Limb (tissue), 2 donors: ENCODE measurements at regions not wholly inside any gene's neighbourhood (a gene's known extent, or its start where the extent isn't known, plus 50 kb on each side); places are given as distances from the start of the nearest gene placed in this dataset.
"Not testable (repeated sequence)": the region's sequence is repeated elsewhere in the genome, so short reads cannot be mapped to it uniquely, and the experiment has no call there.

Experiments used
- DNase-seq, 2 donors: peaks; one replicate each; pipeline ENCODE4 v3.0.0-alpha.2; 2016; ENCODE audit errors: extremely low spot score in 2 of 2

- not testable (repeated sequence) for DNase-seq
These were observed 763.3 kb downstream of the SPATA31A7 start for GRCh38 chr9:61953108-61953507.

DNA sequence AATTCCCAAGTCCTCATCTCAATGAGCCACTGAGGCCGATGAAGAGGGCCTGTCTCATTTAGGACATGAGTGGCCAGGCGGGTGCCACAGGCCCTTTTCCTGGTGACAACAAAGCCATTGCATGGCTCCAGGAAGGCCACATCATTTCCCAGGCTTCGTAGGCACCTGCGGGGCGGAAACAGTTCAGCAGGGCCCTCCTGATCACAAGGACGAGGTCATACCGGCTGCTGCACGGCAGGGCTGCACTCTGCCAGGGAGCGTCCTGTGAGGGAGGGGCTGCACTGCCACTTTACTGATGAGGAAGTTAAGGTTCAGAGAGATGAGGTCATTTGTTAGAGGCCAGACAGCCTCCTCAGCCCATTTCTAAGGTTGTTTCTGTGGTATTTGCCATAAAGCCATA lies 781.8 kb downstream of the SPATA31A7 start:
- not testable (repeated sequence) for DNase-seq

GRCh38 chr9:61974501-61974900 lies 784.7 kb downstream of the SPATA31A7 start:
- DNase-seq, result peak in 1 of 2 donors; percentile 1

DNA sequence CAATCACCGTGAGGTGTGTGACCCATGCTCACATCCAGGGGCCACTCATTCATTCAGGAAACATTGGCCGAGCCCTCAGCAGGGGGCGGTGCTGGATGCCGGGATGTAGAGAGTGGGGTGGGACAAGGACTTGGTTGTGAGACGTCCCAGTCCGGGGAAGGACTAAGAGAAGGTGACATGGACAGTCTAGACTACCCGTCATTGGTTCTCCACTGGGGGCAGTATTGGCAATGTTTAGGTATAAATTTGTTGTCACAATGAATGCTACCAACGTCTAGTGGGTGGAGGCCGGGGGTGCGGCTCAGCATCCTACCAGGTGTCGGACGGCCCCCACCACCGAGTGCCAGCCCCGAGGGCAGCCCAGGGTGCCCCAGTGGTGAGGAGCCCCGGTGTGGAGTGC lies 786.5 kb downstream of the SPATA31A7 start:
- DNase-seq, result not testable (repeated sequence)

GRCh38 chr9:61982727-61983126 lies 792.9 kb downstream of the SPATA31A7 start:
- DNase-seq, result peak in 1 of 2 donors; percentile 14

GRCh38 chr9:61983441-61983840 lies 793.6 kb downstream of the SPATA31A7 start:
- DNase-seq, result not testable (repeated sequence)

- peak in 1 of 2 donors; percentile 20 for DNase-seq
These were observed 794.1 kb downstream of the SPATA31A7 start for GRCh38 chr9:61983954-61984353.

- DNase-seq, result not testable (repeated sequence)
These were observed 794.7 kb downstream of the SPATA31A7 start for GRCh38 chr9:61984513-61984912.

GRCh38 chr9:61992110-61992509 lies 802.3 kb downstream of the SPATA31A7 start:
- DNase-seq, result not testable (repeated sequence)

DNA sequence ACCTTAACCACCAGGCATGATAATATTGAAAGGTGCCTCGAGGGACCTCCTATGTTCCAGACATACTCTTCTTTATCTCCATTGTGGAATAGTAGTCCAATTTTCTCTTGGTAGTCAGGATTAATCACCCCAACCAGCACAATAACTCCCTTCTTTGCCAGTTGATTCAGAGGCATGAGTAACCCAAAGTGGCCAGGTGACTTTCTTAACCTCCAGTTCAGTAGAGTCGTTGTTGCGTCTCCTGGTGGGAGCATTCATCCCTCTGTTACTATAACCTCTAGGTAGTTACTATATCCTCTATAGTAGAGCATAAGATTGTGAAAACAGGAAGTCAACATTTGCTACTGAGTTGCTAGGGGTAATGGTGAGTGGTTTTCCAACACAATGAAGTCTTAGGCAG lies 842.6 kb downstream of the SPATA31A7 start:
- DNase-seq, result not testable (repeated sequence)

DNA sequence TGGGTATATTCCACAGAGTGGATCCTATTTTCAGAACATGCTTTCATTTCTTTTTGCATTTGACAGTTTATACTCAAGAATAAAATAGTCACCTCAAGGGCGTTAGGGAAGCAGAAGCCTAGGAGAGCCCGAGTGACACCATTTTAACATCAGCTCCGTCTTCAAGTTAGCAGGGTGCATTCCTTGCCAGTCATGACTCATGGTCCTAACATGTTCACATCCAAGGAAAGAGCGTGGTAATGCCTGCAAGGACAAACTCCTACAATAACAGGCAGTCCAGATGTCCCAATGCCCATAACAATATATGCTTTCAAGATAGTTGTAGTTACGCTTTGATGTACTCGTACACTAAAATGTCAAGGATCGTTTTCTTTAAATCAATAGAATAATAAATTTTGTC lies 848.4 kb downstream of the SPATA31A7 start:
- not testable (repeated sequence) for DNase-seq

DNA sequence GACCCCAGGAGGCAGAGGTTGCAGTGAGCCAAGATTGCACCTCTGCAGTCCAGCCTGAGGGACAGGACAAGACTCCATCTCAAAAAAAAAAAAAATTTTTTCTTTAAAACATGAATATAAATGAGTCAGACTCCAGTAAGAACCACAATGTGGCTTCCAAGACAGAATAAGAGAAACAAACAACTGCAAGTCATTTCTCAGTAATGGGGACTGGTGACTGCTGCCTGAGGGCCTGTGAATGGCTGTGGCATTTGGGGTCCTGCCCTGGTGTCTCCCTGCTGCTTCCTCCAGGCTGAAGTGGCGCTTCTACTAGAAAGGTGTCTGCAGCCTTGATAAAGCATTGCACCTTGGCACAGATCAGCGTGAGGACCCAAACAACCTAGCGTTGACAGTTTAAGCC lies 868.3 kb downstream of the SPATA31A7 start:
- DNase-seq, result not testable (repeated sequence)

GRCh38 chr9:62071043-62071442 lies 881.2 kb downstream of the SPATA31A7 start:
- not testable (repeated sequence) for DNase-seq

DNA sequence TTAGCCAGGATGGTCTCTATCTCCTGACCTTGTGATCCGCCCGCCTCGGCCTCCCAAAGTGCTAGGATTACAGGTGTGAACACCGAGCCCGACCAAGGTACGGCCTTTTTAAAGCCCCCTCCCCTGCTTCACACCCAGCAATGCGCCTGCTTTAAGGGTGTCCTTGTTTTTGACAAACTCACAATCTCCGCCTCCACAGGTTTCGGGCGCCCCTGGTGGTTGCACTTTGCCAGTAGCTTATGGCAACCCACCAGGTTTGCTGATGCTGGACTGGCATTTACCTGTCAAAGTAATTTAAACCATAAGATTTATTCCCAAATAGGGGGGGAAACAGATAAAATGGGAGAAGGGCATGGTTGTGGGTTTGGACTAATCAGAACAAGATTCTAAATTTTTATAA lies 883.6 kb downstream of the SPATA31A7 start:
- not testable (repeated sequence) for DNase-seq

DNA sequence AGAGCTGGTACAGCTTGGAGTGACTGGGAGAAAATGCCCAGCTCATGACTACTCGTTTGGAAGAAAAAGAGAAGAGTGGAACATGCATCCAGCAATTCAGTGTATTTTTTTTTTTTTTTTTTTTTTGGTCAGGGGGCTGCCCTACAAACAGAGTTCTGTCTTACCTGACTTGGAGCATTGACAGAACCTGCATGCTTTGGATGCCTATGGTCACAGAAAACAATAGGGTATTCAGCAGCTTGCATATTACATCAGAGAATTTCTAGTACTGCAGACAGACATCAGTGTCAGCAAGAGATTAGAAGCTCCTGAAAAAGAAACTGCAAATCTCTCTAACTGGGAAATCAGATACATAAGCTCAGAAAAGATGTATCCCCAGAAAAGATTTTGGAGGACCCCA lies 894.4 kb downstream of the SPATA31A7 start:
- not testable (repeated sequence) for DNase-seq

DNA sequence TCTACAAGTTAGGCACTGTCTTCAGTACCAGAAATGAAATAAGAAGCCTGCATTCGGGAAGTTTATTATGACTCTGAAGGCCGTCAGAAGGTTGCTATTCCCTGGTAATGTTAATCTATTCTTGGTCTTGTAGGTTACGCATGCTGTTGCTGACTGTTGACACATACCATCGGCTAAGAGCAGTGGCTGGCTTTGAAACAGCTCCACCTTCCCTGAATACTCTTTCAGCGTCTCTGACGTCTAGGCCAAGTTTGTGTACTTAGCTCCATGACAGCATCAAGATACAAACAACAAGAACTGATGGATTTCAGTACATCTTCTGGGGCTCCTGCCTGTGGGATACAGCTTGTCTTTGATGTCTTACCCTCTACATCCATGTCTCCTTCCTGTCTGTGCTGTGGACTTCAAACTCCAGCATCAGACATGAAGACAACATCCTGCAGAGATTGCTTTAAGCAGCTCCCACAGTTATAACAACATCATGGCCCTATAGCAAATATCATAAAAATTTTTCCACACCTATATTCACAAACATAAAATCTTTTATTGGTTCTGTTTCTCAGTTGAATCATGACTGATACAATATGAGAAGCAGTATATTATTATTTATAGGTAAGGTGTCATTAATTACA lies 906.0 kb downstream of the SPATA31A7 start:
- DNase-seq, result not testable (repeated sequence)

DNA sequence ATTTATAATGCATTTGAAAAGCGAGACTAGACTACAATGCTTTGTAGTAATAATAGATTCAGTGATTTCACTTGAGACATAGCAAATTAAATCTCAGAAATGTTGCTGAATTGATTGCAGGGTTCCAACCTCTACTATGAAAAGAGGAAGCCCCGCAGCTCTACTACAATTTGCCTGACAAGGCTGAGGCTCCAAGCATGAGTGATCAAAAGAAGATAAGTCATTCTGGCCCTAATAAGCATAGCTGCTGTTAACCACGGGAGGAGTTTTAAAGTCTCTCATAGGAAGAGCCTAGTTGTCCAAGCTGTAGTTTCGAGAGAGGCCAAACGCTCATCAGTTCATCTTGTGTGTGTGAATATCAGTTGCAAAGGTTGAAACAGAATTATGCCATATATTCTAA lies 920.6 kb downstream of the SPATA31A7 start:
- DNase-seq, result not testable (repeated sequence)

DNA sequence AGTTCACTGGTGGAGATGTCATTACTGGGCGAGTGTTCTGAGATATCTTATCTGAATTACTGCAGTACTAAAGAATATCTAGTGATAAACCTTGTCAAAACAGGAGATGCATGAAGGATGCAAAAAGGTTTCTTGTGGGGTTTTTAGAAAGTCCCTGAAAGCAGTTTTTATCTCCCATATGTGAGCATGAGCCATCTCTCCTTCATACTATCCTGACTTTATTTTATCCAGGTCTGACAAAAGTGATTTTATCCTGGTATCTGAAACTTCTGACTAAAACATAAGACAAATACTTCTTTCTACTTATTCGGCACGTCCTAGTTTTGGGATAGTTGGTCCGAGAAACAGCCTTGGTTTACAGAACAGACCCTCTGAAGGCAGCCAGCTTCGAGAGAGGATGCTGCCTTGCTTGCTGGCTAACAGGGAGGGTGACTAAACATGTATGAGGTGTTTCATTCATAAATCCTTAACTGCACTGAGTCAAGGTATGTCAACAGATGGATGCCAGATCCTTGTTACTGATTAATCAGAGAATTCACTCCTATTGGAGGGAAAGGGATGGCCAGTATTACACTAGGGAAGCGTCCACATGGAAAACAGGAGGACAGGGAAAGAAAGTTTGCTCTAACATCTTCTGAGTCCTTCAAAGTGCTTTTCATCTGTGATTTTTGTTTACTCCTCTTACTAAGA lies 927.3 kb downstream of the SPATA31A7 start:
- not testable (repeated sequence) for DNase-seq

DNA sequence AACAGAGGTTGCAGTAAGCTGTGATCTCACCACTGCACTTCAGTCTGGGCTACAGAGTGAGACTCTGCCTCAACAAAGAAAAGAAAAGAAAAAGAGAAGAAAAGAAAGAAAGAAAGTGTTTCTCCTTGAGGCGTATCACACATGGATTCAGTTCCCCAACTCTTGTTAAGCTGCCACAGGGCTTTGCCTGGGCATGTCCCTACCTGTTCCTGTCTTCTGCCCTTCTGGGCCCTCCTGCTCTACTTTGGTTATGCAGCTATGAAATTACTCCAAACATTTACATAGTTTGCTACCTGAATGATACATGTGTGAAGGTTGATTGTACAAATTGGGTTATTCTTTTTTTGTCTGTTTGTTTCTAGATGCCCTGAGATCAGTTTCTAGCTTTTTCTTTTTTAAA lies 929.8 kb downstream of the SPATA31A7 start:
- DNase-seq, result not testable (repeated sequence)

GRCh38 chr9:62125631-62126611 lies 936.1 kb downstream of the SPATA31A7 start:
- not testable (repeated sequence) for DNase-seq

GRCh38 chr9:62135022-62135421 lies 945.2 kb downstream of the SPATA31A7 start:
- not testable (repeated sequence) for DNase-seq

GRCh38 chr9:62145648-62146047 lies 955.8 kb downstream of the SPATA31A7 start:
- DNase-seq, result not testable (repeated sequence)
